CD4-positive, alpha-beta T cell (primary cell): ENCODE measurements at regions not wholly inside any gene's neighbourhood (a gene's known extent, or its start where the extent isn't known, plus 50 kb on each side); places are given as distances from the start of the nearest gene placed in this dataset.
"Not testable (repeated sequence)": the region's sequence is repeated elsewhere in the genome, so short reads cannot be mapped to it uniquely, and the experiment has no call there.

Experiments used
- ATAC-seq: fragments of 200-7000 bp; cut with Tn5 transposase; one replicate; pipeline ENCODE4 v1.10.0; 2022; ENCODE audit warnings: mild to moderate bottlenecking; ENCODE audit not compliant: poor library complexity
- CTCF ChIA-PET: fragments of 350-600 bp; sonication (Branson Sonifier 250); formaldehyde crosslinking; loops from one replicate; lab custom pipeline; 2021; ENCODE audit warnings: antibody characterized with exemption, inconsistent platforms; lab: Charles Lee
- POLR2A ChIA-PET: fragments of 350-600 bp; sonication (Branson Sonifier 250); formaldehyde crosslinking; loops from one replicate; lab custom pipeline; 2021; ENCODE audit warnings: antibody characterized with exemption, inconsistent platforms; lab: Charles Lee
- DNase-seq, 14 experiments: peaks; one replicate each; pipeline ENCODE4 v3.0.0-alpha.2; 2013 to 2020; ENCODE audit warnings: mixed read lengths in 2 of 14
- H3K27ac ChIP-seq, 2 donors: one replicate each; pipeline versions ENCODE4 v1.5.1 to v1.7.0; 2013; ENCODE audit warnings: low read length in 2 of 2, low read depth in 1 of 2, mild to moderate bottlenecking in 1 of 2
- H3K27me3 ChIP-seq, 2 experiments: 1 replicate in 1 of 2; 2 replicates in 1 of 2; pipeline versions ENCODE4 v1.6.1 to v1.7.0; 2013; ENCODE audit warnings: low read length in 2 of 2, control low read depth in 1 of 2, mild to moderate bottlenecking in 1 of 2, moderate library complexity in 1 of 2; ENCODE audit not compliant: insufficient read depth in 2 of 2, control insufficient read depth in 1 of 2
- H3K36me3 ChIP-seq: one replicate; pipeline ENCODE4 v1.6.1; 2013; ENCODE audit warnings: low read length, control low read depth; ENCODE audit not compliant: insufficient read depth
- H3K4me1 ChIP-seq: one replicate; pipeline ENCODE4 v1.6.1; 2013; ENCODE audit warnings: low read length, control low read depth; ENCODE audit not compliant: insufficient read depth
- H3K4me3 ChIP-seq: one replicate; pipeline ENCODE4 v1.5.1; 2013; ENCODE audit warnings: mild to moderate bottlenecking, low read length, moderate library complexity
- H3K9me3 ChIP-seq, 2 experiments: 1 replicate in 1 of 2; 2 replicates in 1 of 2; pipeline versions ENCODE4 v1.6.1 to v1.7.0; 2013; ENCODE audit warnings: low read length in 2 of 2, mild to moderate bottlenecking in 2 of 2, control low read depth in 1 of 2, moderate library complexity in 1 of 2; ENCODE audit not compliant: control insufficient read depth in 1 of 2, insufficient read depth in 1 of 2
- H3K27ac Mint-ChIP-seq: one replicate; pipeline ENCODE4 v1.8.0; 2020; ENCODE audit warnings: mixed read lengths
- H3K27me3 Mint-ChIP-seq: one replicate; pipeline ENCODE4 v1.8.0; 2021; ENCODE audit warnings: mixed read lengths
- H3K36me3 Mint-ChIP-seq: one replicate; pipeline ENCODE4 v1.8.0; 2021; ENCODE audit warnings: low read depth, mixed read lengths
- H3K4me1 Mint-ChIP-seq: one replicate; pipeline ENCODE4 v1.8.0; 2021; ENCODE audit warnings: low read depth, mixed read lengths
- H3K4me3 Mint-ChIP-seq: one replicate; pipeline ENCODE4 v1.8.0; 2020; ENCODE audit warnings: mild to moderate bottlenecking, mixed read lengths
- H3K9me3 Mint-ChIP-seq: one replicate; pipeline ENCODE4 v1.8.0; 2020; ENCODE audit warnings: mixed read lengths
- CTCF ChIP-seq: fragments of 200-600 bp; IDR thresholded peaks from one replicate; pipeline ENCODE4 v1.8.0; 2022; ENCODE audit warnings: antibody characterized with exemption, mild to moderate bottlenecking
- intact Hi-C, 2 experiments: fragments of 100-400 bp; cut with DNase I in 1 of 2; cut with micrococcal nuclease in 1 of 2; formaldehyde crosslinking; loops; one replicate each; pipeline versions ENCODE4 v1.15.1 to v1.9.0; 2023 to 2025; cut with DNase I, micrococcal nuclease

- Histone ChIP-seq H3K36me3 (no peaks in the 10 kb centered on the region), H3K4me1 (no peaks in the 10 kb centered on the region), H3K27me3 (no peaks in the 10 kb centered on the region), H3K27ac (no peak overlapping the region), H3K9me3 (no peaks in the 10 kb centered on the region), H3K4me3 (no peak overlapping the region)
- no peak for TF ChIP-seq CTCF
- CTCF ChIA-PET = no interaction called here
- ATAC-seq (no peak), DNase-seq (no peak)
- Mint-ChIP-seq H3K4me3 (no peak overlapping the region), H3K4me1 (peaks cover 10% of the 10 kb centered on the region), H3K36me3 (no peaks in the 10 kb centered on the region), H3K27me3 (no peaks in the 10 kb centered on the region), H3K9me3 (no peaks in the 10 kb centered on the region), H3K27ac (no peak overlapping the region)
- POLR2A ChIA-PET = no interaction called here
- intact Hi-C loops = no loop called here
Measured at GRCh38 chr4:22614114-22614513, 78.6 kb upstream of the GBA3 start.

- peaks cover 0 to 8% of the 10 kb centered on the region in 2 experiments for H3K9me3 ChIP-seq
- ATAC-seq = no peak
- no peak for DNase-seq
- no peak overlapping the region for H3K4me3 Mint-ChIP-seq
- H3K27ac Mint-ChIP-seq = no peak overlapping the region
- H3K27me3 Mint-ChIP-seq = no peaks in the 10 kb centered on the region
- no peaks in the 10 kb centered on the region for H3K36me3 Mint-ChIP-seq
- H3K4me3 ChIP-seq = no peak overlapping the region
- no peaks in the 10 kb centered on the region for H3K9me3 Mint-ChIP-seq
- H3K4me1 Mint-ChIP-seq = no peaks in the 10 kb centered on the region
- POLR2A ChIA-PET = no interaction called here
- no peaks in the 10 kb centered on the region for H3K36me3 ChIP-seq
- H3K27me3 ChIP-seq = no peaks in the 10 kb centered on the region
- no peak overlapping the region for H3K27ac ChIP-seq
- CTCF ChIA-PET = no interaction called here
- intact Hi-C loops = no loop called here
- TF ChIP-seq CTCF = no peak
- no peaks in the 10 kb centered on the region for H3K4me1 ChIP-seq
Measured at GRCh38 chr4:22616516-22616915, 76.2 kb upstream of the GBA3 start.

- H3K9me3 Mint-ChIP-seq, H3K27me3 Mint-ChIP-seq, H3K36me3 Mint-ChIP-seq, H3K4me1 ChIP-seq, DNase-seq, ATAC-seq, H3K4me3 ChIP-seq, H3K27ac Mint-ChIP-seq, intact Hi-C loops, CTCF ChIA-PET, H3K4me1 Mint-ChIP-seq, POLR2A ChIA-PET, H3K27me3 ChIP-seq, H3K27ac ChIP-seq, H3K36me3 ChIP-seq, H3K4me3 Mint-ChIP-seq, H3K9me3 ChIP-seq: not testable (repeated sequence)
Measured at GRCh38 chr4:22620144-22620543, 72.6 kb upstream of the GBA3 start.

GRCh38 chr4:22621970-22622369 lies 70.8 kb upstream of the GBA3 start:
- H3K27me3 Mint-ChIP-seq, DNase-seq, H3K27ac ChIP-seq, H3K4me1 Mint-ChIP-seq, H3K4me1 ChIP-seq, H3K4me3 Mint-ChIP-seq, ATAC-seq, intact Hi-C loops, H3K9me3 ChIP-seq, POLR2A ChIA-PET, H3K27ac Mint-ChIP-seq, H3K9me3 Mint-ChIP-seq, H3K27me3 ChIP-seq, H3K4me3 ChIP-seq, CTCF ChIA-PET, H3K36me3 ChIP-seq, H3K36me3 Mint-ChIP-seq: not testable (repeated sequence)

- ATAC-seq, CTCF ChIA-PET, H3K36me3 Mint-ChIP-seq, POLR2A ChIA-PET, H3K4me3 ChIP-seq, H3K9me3 Mint-ChIP-seq, H3K4me1 Mint-ChIP-seq, DNase-seq, H3K4me1 ChIP-seq, H3K27ac ChIP-seq, H3K27ac Mint-ChIP-seq, H3K4me3 Mint-ChIP-seq, H3K27me3 ChIP-seq, H3K36me3 ChIP-seq, H3K9me3 ChIP-seq, intact Hi-C loops, H3K27me3 Mint-ChIP-seq: not testable (repeated sequence)
Measured at GRCh38 chr4:22624002-22624401, 68.7 kb upstream of the GBA3 start.
